DND-41 (cell line): ENCODE measurements at regions not wholly inside any gene's neighbourhood (a gene's known extent, or its start where the extent isn't known, plus 50 kb on each side); places are given as distances from the start of the nearest gene placed in this dataset.

Experiments used
- ATAC-seq: fragments of 200-7000 bp; cut with Tn5 transposase; 3 replicates; pipeline ENCODE4 v1.9.1; 2021; ENCODE audit warnings: low read depth; ENCODE audit not compliant: insufficient read depth
- DNase-seq: peaks from one replicate; pipeline ENCODE4 v3.0.0-alpha.2; 2020
- H2AFZ ChIP-seq: 2 replicates; pipeline ENCODE4 v1.6.0; 2012; ENCODE audit warnings: low read depth, low read length
- H3K27ac ChIP-seq: 2 replicates; pipeline ENCODE4 v1.5.1; 2012; ENCODE audit warnings: low read length, inconsistent platforms
- H3K27me3 ChIP-seq: fragments of 200-600 bp; sonication (generic); 2 replicates; pipeline ENCODE4 v1.6.0; 2012; ENCODE audit warnings: low read length, mild to moderate bottlenecking, inconsistent platforms; ENCODE audit not compliant: insufficient read depth, poor library complexity
- H3K36me3 ChIP-seq: 2 replicates; pipeline ENCODE4 v1.5.1; 2012; ENCODE audit warnings: low read length, inconsistent platforms; ENCODE audit not compliant: insufficient read depth
- H3K4me1 ChIP-seq: 2 replicates; pipeline ENCODE4 v1.5.1; 2012; ENCODE audit warnings: mild to moderate bottlenecking, low read length; ENCODE audit not compliant: insufficient read depth
- H3K4me2 ChIP-seq: 2 replicates; pipeline ENCODE4 v1.6.0; 2012; ENCODE audit warnings: mild to moderate bottlenecking, moderate library complexity, low read length, inconsistent platforms; ENCODE audit not compliant: insufficient read depth
- H3K4me3 ChIP-seq, 2 experiments: fragments of 200-600 bp in 1 of 2; shearing (Covaris generic) in 1 of 2; 2 replicates each; pipeline ENCODE4 v1.5.1; 2012 to 2016; ENCODE audit warnings: inconsistent platforms in 2 of 2, low read length in 2 of 2, mild to moderate bottlenecking in 2 of 2, low read depth in 1 of 2, moderate library complexity in 1 of 2
- H3K79me2 ChIP-seq: 2 replicates; pipeline ENCODE4 v1.6.0; 2012; ENCODE audit warnings: low read length, inconsistent platforms; ENCODE audit not compliant: insufficient read depth
- H3K9ac ChIP-seq: 2 replicates; pipeline ENCODE4 v1.6.0; 2012; ENCODE audit warnings: low read depth, mild to moderate bottlenecking, inconsistent platforms, low read length, moderate library complexity
- H3K9me3 ChIP-seq: 2 replicates; pipeline ENCODE4 v1.5.1; 2012; ENCODE audit warnings: low read length, moderate library complexity, mild to moderate bottlenecking, inconsistent platforms; ENCODE audit not compliant: insufficient read depth, severe bottlenecking
- H4K20me1 ChIP-seq: 2 replicates; pipeline ENCODE4 v1.6.0; 2012; ENCODE audit warnings: low read length; ENCODE audit not compliant: insufficient read depth
- EZH2 ChIP-seq: IDR thresholded peaks from 3 replicates; pipeline ENCODE4 v1.6.1; 2012; ENCODE audit warnings: borderline replicate concordance, low read depth, mild to moderate bottlenecking, moderate library complexity, low read length, inconsistent platforms; ENCODE audit not compliant: severe bottlenecking
- TF ChIP-seq, protein P1 (sequence below): IDR thresholded peaks from 2 replicates; pipeline ENCODE4 v1.5.1; 2012; ENCODE audit warnings: borderline replicate concordance, low read length, moderate library complexity, mild to moderate bottlenecking; ENCODE audit not compliant: poor library complexity, severe bottlenecking; ENCODE audit errors: extremely low read depth

DNA sequence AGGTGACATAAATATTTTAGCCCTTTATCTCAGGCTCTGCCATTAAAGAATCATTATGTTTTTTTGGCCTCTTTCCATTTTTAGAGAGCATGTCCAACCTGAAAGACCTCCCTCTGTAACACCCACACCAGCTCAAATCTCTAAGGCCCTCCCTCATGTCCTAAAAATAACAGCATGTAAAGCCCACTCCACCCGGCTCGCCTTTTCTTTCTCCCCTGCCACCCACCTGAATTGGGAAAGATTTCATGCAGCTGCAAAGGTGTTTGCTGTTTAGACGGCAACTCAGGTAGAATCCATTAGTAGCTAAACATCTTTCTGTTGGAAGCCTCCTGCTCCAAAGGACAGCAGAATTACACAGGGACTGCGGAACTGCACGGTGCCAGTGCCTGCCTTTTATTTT, 79.9 kb downstream of the DMRTA2 start:
- no peak overlapping the region for H3K9ac ChIP-seq
- H3K27ac ChIP-seq: no peak overlapping the region
- H3K36me3 ChIP-seq: no peaks in the 10 kb centered on the region
- no peaks in the 10 kb centered on the region for H3K79me2 ChIP-seq
- no peaks in the 10 kb centered on the region for H3K27me3 ChIP-seq
- H4K20me1 ChIP-seq: no peaks in the 10 kb centered on the region
- DNase-seq (no peak), ATAC-seq (no peak)
- no peak overlapping the region for H3K4me2 ChIP-seq
- peaks cover 35% of the 10 kb centered on the region for H3K4me1 ChIP-seq
- no peak overlapping the region for H3K4me3 ChIP-seq
- H2AFZ ChIP-seq: no peak overlapping the region
- no peaks in the 10 kb centered on the region for H3K9me3 ChIP-seq
- TF ChIP-seq, protein P1, sequence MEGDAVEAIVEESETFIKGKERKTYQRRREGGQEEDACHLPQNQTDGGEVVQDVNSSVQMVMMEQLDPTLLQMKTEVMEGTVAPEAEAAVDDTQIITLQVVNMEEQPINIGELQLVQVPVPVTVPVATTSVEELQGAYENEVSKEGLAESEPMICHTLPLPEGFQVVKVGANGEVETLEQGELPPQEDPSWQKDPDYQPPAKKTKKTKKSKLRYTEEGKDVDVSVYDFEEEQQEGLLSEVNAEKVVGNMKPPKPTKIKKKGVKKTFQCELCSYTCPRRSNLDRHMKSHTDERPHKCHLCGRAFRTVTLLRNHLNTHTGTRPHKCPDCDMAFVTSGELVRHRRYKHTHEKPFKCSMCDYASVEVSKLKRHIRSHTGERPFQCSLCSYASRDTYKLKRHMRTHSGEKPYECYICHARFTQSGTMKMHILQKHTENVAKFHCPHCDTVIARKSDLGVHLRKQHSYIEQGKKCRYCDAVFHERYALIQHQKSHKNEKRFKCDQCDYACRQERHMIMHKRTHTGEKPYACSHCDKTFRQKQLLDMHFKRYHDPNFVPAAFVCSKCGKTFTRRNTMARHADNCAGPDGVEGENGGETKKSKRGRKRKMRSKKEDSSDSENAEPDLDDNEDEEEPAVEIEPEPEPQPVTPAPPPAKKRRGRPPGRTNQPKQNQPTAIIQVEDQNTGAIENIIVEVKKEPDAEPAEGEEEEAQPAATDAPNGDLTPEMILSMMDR: no peak
- TF ChIP-seq EZH2: no peak

DNA sequence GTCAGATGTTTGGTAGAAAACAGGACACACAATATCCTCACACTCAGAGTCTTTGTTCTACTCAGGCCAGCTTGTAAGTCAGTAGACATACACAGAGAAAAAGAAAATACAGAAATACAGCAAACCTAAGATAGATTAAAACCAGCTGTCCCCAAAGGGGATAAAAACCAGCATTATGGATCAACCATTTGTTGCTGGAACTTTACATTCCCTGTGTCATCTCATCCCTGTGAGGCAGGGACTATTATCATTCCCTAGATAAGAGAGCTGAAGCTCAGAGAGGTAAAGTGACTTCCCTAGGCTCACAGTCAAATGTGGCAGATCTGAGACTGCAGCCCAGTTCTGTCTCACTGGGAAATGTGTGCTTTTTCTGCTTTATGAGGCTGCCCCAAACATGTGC, 80.7 kb downstream of the DMRTA2 start:
- DNase-seq (no peak), ATAC-seq (no peak)
- Histone ChIP-seq H3K36me3 (no peaks in the 10 kb centered on the region), H3K4me2 (no peak overlapping the region), H3K4me3 (no peak overlapping the region), H2AFZ (no peak overlapping the region), H4K20me1 (no peaks in the 10 kb centered on the region), H3K27ac (no peak overlapping the region), H3K9ac (no peak overlapping the region), H3K4me1 (peaks cover 28% of the 10 kb centered on the region), H3K9me3 (no peaks in the 10 kb centered on the region), H3K27me3 (no peaks in the 10 kb centered on the region), H3K79me2 (no peaks in the 10 kb centered on the region)
- TF ChIP-seq, protein P1: no peak
- no peak for TF ChIP-seq EZH2

DNA sequence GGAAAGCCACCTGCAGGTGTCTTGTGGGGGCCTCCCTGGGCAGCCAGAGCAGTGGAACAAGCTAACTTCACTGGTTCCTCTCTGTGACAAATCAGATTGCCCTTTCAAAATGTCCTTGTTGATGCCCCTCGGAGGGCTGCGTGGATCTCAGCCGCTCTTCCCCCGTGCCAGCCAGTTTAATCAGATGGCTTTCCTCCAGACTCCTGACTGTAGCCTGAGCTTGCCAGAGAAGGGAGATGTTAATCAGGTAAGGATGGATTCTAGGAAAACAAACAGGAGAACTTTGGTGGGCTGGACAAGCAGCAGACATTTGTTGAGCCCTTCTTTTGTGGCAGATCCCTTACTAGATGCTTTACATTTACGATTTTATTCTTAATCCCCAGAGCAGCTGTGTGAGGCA, 88.2 kb downstream of the DMRTA2 start:
- DNase-seq (no peak), ATAC-seq (no peak)
- Histone ChIP-seq H3K4me3 (no peak overlapping the region), H3K36me3 (no peaks in the 10 kb centered on the region), H4K20me1 (no peaks in the 10 kb centered on the region), H3K9ac (no peak overlapping the region), H3K79me2 (no peaks in the 10 kb centered on the region), H2AFZ (no peak overlapping the region), H3K4me1 (no peaks in the 10 kb centered on the region), H3K27me3 (no peaks in the 10 kb centered on the region), H3K9me3 (no peaks in the 10 kb centered on the region), H3K4me2 (no peak overlapping the region), H3K27ac (no peak overlapping the region)
- TF ChIP-seq, protein P1: no peak
- no peak for TF ChIP-seq EZH2

DNA sequence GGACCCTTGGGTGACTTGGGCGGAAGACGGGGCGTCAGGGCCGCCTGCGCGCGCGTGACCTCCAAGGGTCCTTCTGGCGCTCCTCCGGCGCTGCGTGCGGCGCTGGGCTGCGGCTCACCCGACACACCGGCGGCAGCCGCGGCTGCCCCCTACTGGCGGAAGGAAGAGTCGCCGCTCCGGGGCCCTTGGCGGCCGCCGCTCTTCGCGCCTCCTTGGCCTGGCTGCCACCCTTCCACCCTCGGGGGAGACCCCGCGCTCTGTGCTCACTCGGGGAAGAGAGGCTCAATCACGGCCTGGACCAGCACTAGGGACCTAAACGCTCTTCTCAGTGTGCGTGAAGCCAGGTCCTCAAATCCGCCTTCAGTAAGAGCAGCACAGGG, 89.7 kb downstream of the DMRTA2 start:
- H3K9me3 ChIP-seq: no peaks in the 10 kb centered on the region
- H3K4me1 ChIP-seq: no peaks in the 10 kb centered on the region
- H3K27me3 ChIP-seq: no peaks in the 10 kb centered on the region
- no peak overlapping the region for H3K4me2 ChIP-seq
- no peak for TF ChIP-seq EZH2
- TF ChIP-seq, protein P1: peak; percentile 13
- no peak overlapping the region for H3K27ac ChIP-seq
- H2AFZ ChIP-seq: no peak overlapping the region
- H3K36me3 ChIP-seq: no peaks in the 10 kb centered on the region
- no peak overlapping the region for H3K4me3 ChIP-seq
- H3K9ac ChIP-seq: no peak overlapping the region
- DNase-seq: no peak
- no peak for ATAC-seq
- no peaks in the 10 kb centered on the region for H4K20me1 ChIP-seq
- H3K79me2 ChIP-seq: no peaks in the 10 kb centered on the region
